ENCODE measurements at regions not wholly inside any gene's neighbourhood (a gene's known extent, or its start where the extent isn't known, plus 50 kb on each side); places are given as distances from the start of the nearest gene placed in this dataset.

DNA sequence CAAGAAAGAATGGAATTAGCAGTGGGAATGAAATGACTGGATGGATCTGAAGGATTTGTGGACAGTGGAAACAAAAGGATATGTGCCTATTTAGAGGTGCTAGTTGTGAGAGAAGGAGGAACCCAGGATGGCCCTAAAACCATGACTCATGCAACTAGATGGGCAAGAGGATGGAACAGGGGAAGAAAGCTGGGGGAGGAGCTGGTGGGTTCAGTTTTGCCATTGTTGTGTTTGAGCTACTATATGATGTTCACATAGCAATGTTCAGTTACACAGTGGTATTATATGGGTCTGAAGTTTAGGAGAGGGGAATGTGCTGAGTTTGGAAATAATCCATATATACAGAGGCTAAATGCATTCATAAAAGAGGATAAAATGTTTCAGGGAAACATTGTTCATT lies 125.7 kb upstream of the SSTR4 start:
- TF ChIP-seq CTCF (IDR thresholded peaks at IDR 0.05): no peak
- no peak for TF ChIP-seq FOSL2 (IDR thresholded peaks at IDR 0.05; ENCODE audit: borderline replicate concordance, low read depth)
- TF ChIP-seq ZBTB33 (IDR thresholded peaks at IDR 0.05; ENCODE audit: borderline replicate concordance, low read depth): no peak
- no peak for TF ChIP-seq TCF12 (IDR thresholded peaks at IDR 0.05)

Measured in SK-N-SH (cell line).